ENCODE measurements at regions not wholly inside any gene's neighbourhood (a gene's known extent, or its start where the extent isn't known, plus 50 kb on each side); places are given as distances from the start of the nearest gene placed in this dataset.
"Not testable (repeated sequence)": the region's sequence is repeated elsewhere in the genome, so short reads cannot be mapped to it uniquely, and the experiment has no call there.

- DNase-seq: no peak
These were observed 155.9 kb downstream of the SHOX start for GRCh38 chrX:786441-786881.

GRCh38 chrX:784829-785228, 154.2 kb downstream of the SHOX start:
- DNase-seq: no peak

DNA sequence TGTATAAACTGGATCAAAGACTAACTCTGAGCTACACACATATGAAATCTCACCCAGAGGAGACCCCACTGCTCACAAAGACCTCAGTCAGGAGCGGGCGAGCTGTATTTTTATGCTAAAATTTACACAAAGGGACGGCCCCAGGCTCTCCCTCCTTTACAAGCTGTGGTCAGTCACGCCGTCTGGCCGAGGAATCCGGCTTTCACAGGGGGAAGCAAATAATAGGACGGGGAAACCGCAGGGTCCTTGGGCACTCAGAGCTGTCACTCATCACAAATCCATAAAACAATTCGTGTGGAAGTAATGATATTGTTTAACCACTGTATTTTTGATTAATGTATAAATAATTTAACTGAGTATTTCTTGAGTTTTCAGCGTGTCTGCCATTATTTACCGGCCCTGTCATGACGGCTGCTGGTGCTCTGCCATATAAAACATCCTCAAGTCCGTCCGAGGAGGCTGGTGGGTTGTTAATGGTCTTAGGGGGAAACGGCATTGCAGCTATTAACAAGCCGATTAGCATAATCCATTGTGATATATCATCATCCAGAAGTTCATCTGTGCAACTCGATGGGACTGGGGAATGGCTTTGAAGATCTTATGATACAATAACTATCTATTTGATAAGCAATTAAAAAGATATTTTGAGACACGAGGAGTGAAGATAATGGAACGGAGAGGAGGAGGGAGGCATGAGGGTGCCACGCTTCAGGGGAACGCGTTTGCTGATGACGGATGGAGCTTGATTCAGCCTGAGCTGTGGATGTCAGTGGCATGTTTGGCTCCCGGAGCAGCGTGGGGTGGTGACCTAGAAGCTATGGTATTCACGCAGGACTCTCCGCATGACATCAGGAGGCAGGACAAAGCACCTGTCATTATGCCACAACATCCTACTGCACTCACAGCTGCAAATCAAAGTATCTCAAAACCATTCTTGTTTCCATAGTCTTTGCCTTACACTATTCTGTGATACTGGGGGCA, 150.9 kb downstream of the SHOX start:
- DNase-seq: no peak

DNA sequence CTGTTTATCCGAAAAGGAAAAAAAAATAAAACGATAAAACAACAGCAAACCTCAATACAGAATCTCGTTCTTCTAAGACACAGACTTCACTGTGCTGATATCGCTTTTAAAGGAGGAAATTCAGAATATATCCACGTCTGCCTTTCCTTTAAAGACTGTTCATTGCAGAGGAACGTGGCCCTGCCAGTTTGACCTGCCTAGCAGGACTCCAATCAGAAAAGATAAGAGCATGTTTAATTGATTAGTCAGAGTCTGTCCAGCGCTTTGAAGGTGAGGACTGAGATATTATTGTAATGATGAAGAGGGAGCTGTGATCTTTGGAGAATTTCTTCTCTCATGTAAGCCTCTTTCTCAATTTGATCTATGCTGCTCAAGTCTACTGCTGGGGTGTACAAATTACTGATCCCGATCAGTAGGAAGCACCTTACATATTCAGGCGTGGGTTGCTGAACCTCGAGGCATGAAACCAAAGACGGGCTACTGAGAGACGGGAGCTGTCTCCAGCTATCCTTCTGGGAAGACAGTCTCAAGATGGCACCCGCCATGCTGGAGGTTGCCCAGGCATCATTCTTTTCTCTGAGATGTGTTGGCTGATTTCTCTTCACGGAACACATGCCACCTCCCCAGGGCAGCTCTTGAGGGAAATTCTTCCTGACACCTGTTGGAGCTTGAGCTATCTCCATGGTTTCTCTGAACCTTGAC, 146.1 kb downstream of the SHOX start:
- DNase-seq: no peak

DNA sequence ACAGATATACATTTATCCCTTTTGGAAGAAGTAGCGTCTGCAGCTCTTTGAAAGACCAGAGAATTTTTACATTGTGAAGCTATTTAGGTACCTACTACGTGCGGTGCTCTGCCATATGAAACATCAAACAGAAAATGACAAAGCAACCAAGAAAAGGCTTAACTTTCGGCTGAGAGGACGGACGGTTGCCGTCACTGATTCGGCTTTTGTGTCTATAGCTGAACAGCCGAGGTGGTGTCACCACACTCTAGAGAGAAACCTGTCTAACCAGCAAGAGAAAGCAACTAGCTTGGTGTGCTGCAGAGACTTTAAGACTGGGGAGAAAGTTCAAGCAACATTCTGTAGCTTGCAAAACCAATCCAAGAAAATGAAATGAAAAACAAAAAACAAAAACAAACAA, 145.5 kb downstream of the SHOX start:
- no peak for DNase-seq

DNA sequence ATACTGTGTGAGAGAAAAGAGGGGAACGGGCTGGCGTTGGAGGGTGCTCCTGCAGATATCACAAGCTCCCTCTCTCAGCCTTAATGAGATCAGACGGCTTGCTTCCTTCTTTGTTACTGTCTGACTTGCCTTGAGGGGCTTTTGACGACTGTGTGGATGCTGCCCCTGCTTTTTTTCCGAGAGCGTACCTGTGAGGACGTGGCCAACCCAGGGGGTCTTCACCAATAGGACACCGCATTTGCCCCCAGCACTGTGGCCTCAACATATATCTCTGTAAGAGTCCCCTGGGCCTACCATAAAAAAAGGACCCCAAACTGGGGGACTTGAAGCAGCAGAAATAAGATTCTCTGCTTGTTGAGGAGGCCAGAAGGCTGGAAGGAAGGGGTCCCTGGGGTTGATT, 143.9 kb downstream of the SHOX start:
- DNase-seq: no peak

GRCh38 chrX:773292-774025, 142.9 kb downstream of the SHOX start:
- no peak for DNase-seq

DNA sequence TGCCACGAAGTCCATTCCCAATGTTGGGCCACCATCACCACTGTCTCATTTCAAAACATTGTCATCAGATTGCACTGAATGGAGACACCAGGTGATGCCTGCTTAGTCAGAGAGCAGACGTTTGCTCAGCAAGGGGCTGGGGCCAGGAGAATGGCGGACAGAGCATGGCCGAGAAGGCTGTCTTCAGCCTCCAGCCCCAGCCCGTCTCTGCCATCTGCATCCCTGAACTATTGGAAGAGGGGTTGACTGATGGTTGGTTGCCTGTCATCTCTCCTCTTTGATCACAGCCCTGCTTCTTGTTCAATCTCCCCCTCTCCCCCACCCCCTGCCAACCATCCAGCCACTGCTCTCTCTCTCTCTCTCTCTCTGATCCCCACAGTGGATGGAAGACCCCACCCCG, 140.9 kb downstream of the SHOX start:
- no peak for DNase-seq

- DNase-seq: no peak
These were observed 139.2 kb downstream of the SHOX start for GRCh38 chrX:769796-770195.

- DNase-seq: no peak
These were observed 138.0 kb downstream of the SHOX start for GRCh38 chrX:768596-768995.

GRCh38 chrX:758917-759316, 128.3 kb downstream of the SHOX start:
- no peak for DNase-seq

GRCh38 chrX:750812-751211, 120.2 kb downstream of the SHOX start:
- no peak for DNase-seq

GRCh38 chrX:750263-750662, 119.7 kb downstream of the SHOX start:
- DNase-seq: no peak

- DNase-seq: no peak
These were observed 116.6 kb downstream of the SHOX start for GRCh38 chrX:747176-747575.

- no peak for DNase-seq
These were observed 109.0 kb downstream of the SHOX start for GRCh38 chrX:739611-740010.

DNA sequence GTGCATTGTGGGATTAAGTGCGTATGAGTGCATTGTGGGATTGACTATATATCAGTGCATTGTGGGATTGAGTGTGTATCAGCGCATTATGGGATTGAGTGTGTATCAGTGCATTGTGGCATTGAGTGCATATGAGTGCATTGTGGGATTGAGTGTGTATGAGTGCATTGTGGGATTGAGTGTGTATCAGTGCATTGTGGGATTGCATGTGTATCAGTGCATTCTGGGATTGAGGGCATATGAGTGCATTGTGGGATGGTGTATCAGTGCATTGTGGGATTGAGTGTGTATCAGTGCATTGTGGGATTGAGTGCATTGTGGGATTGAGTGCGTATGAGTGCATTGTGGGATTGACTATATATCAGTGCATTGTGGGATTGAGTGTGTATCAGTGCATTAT, 106.4 kb downstream of the SHOX start:
- not testable (repeated sequence) for DNase-seq

DNA sequence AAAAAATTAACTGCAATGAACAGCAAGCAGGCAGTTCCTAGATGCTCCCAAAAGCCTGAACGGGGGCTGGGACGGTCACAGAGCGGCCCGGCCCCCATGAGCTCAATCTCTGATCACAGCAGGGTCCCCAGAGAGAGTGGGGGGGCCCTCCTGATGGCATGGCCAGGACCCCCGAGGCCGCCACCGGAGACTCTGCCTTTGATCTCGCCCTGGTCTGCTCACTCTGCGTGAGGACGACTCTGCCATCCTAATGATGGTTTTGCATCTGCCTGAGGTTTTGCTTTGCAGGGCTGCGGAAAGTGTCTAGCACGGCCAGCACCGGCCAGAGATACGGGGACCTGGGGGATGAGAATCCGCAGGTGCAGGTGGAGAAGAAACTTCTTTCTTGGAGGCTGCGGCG, 103.8 kb downstream of the SHOX start:
- DNase-seq: no peak

- DNase-seq: no peak
These were observed 103.4 kb downstream of the SHOX start for GRCh38 chrX:733961-734360.

GRCh38 chrX:729583-730409, 99.2 kb downstream of the SHOX start:
- DNase-seq: no peak

- not testable (repeated sequence) for DNase-seq
These were observed 98.5 kb downstream of the SHOX start for GRCh38 chrX:729101-729500.

DNA sequence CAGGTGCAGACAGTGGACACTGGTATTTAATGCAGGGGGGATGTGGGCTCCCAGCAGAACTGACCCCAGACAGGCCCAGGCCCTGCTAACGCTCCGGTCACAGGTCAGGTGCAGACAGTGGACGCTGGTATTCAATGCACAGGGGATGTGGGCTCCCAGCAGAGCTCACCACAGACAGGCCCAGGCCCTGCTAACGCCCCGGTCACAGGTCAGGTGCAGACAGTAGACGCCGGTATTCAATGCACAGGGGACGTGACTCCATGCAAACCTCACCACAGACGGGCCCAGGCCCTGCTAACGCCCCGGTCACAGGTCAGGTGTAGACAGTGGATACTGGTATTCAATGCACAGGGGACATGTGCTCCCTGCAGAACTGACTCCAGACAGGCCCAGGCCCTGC, 98.0 kb downstream of the SHOX start:
- DNase-seq: not testable (repeated sequence)

Data from SIG-M5 (cell line).